ENCODE measurements at regions not wholly inside any gene's neighbourhood (a gene's known extent, or its start where the extent isn't known, plus 50 kb on each side); places are given as distances from the start of the nearest gene placed in this dataset.

- no peak for DNase-seq (ENCODE audit: low read depth in 2 of 2)
Observed at GRCh38 chr2:65501074-65501473, 68.7 kb upstream of the SPRED2 start.

GRCh38 chr2:65500310-65501040 is 68.1 kb upstream of the SPRED2 start:
- no peak for DNase-seq (ENCODE audit: low read depth in 2 of 2)

GRCh38 chr2:65499216-65499615 is 66.8 kb upstream of the SPRED2 start:
- no peak for DNase-seq (ENCODE audit: low read depth in 2 of 2)

- DNase-seq (ENCODE audit: low read depth in 2 of 2) = no peak
Observed at GRCh38 chr2:65498396-65498795, 66.0 kb upstream of the SPRED2 start.

- no peak for DNase-seq (ENCODE audit: low read depth in 2 of 2)
Observed at GRCh38 chr2:65495251-65495877, 63.0 kb upstream of the SPRED2 start.

GRCh38 chr2:65494078-65494477 is 61.7 kb upstream of the SPRED2 start:
- no peak for DNase-seq (ENCODE audit: low read depth in 2 of 2)

- no peak for DNase-seq (ENCODE audit: low read depth in 2 of 2)
Observed at GRCh38 chr2:65491381-65491905, 59.0 kb upstream of the SPRED2 start.

GRCh38 chr2:65490222-65490621 is 57.8 kb upstream of the SPRED2 start:
- no peak for DNase-seq (ENCODE audit: low read depth in 2 of 2)

- no peak for DNase-seq (ENCODE audit: low read depth in 2 of 2)
Observed at GRCh38 chr2:65489269-65489668, 56.9 kb upstream of the SPRED2 start.

GRCh38 chr2:65488527-65488926 is 56.1 kb upstream of the SPRED2 start:
- DNase-seq (ENCODE audit: low read depth in 2 of 2) = no peak

GRCh38 chr2:65487404-65487803 is 55.0 kb upstream of the SPRED2 start:
- DNase-seq (ENCODE audit: low read depth in 2 of 2) = no peak

- no peak for DNase-seq (ENCODE audit: low read depth in 2 of 2)
Observed at GRCh38 chr2:65486802-65487201, 54.4 kb upstream of the SPRED2 start.

GRCh38 chr2:65486282-65486681 is 53.9 kb upstream of the SPRED2 start:
- DNase-seq (ENCODE audit: low read depth in 2 of 2) = no peak

GRCh38 chr2:65485839-65486238 is 53.4 kb upstream of the SPRED2 start:
- DNase-seq (ENCODE audit: low read depth in 2 of 2) = no peak

GRCh38 chr2:65483763-65484162 is 51.4 kb upstream of the SPRED2 start:
- DNase-seq (ENCODE audit: low read depth in 2 of 2) = no peak

GRCh38 chr2:65482971-65483370 is 50.6 kb upstream of the SPRED2 start:
- no peak for DNase-seq (ENCODE audit: low read depth in 2 of 2)

All from stimulated activated CD8-positive, alpha-beta memory T cell treated with anti-CD3 and anti-CD28 coated beads, Interleukin-2, amount 100 ng/mL, for 48 hours (primary cell).